Astrocyte (in vitro differentiated cells and primary cell): ENCODE measurements at regions not wholly inside any gene's neighbourhood (a gene's known extent, or its start where the extent isn't known, plus 50 kb on each side); places are given as distances from the start of the nearest gene placed in this dataset.

Source experiments
- CTCF ChIP-seq: IDR thresholded peaks from 2 replicates; pipeline ENCODE4 v1.5.1; 2011; ENCODE audit warnings: low read depth, mild to moderate bottlenecking, inconsistent platforms, low read length, moderate library complexity; ENCODE audit not compliant: insufficient read depth
- EZH2 ChIP-seq: IDR thresholded peaks from 2 replicates; pipeline ENCODE4 v1.6.1; 2012; ENCODE audit warnings: mild to moderate bottlenecking, low read length, inconsistent platforms; ENCODE audit not compliant: insufficient read depth

- TF ChIP-seq EZH2 (no peak), CTCF (no peak)
Observed at GRCh38 chr3:79973917-79974595, 206.3 kb upstream of the ROBO1 start.
